Fibroblast of lung (primary cell): ENCODE measurements at regions not wholly inside any gene's neighbourhood (a gene's known extent, or its start where the extent isn't known, plus 50 kb on each side); places are given as distances from the start of the nearest gene placed in this dataset.

Experiments
- EZH2 ChIP-seq: IDR thresholded peaks from 2 replicates; pipeline ENCODE4 v1.5.1; 2012; ENCODE audit warnings: low read length, control low read depth, mild to moderate bottlenecking; ENCODE audit errors: missing control alignments
- TF ChIP-seq, protein P1 (sequence below), 2 donors: IDR thresholded peaks in 1 of 2; conservative IDR thresholded peaks in 1 of 2; 1 replicate in 1 of 2; 2 replicates in 1 of 2; pipeline ENCODE4 v1.5.1; 2011 to 2012; ENCODE audit warnings: low read length in 2 of 2, control low read depth in 1 of 2, inconsistent platforms in 1 of 2, low read depth in 1 of 2, mild to moderate bottlenecking in 1 of 2

DNA sequence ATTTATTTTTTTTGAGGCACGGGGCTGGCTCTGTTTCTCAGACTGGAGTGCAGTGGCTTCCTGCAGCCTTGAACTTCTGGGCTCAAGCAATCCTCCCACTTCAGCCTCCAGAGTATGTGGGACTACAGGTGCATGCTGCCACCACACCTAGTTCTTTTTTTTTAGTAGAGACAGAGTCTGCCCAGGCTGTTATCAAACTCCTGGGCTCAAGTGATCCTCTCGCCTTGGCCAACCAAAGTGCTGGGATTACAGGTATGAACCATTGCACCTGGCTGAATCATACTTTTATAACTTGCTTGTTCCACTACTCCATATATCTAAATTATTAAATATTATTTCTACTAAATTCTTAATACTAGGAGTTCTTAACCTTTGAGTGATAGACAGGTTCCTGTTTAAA, 111.6 kb downstream of the BTG1 start:
- TF ChIP-seq, protein P1, sequence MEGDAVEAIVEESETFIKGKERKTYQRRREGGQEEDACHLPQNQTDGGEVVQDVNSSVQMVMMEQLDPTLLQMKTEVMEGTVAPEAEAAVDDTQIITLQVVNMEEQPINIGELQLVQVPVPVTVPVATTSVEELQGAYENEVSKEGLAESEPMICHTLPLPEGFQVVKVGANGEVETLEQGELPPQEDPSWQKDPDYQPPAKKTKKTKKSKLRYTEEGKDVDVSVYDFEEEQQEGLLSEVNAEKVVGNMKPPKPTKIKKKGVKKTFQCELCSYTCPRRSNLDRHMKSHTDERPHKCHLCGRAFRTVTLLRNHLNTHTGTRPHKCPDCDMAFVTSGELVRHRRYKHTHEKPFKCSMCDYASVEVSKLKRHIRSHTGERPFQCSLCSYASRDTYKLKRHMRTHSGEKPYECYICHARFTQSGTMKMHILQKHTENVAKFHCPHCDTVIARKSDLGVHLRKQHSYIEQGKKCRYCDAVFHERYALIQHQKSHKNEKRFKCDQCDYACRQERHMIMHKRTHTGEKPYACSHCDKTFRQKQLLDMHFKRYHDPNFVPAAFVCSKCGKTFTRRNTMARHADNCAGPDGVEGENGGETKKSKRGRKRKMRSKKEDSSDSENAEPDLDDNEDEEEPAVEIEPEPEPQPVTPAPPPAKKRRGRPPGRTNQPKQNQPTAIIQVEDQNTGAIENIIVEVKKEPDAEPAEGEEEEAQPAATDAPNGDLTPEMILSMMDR (conservative IDR thresholded peaks at IDR 0.05 in 1 of 2, IDR thresholded peaks at IDR 0.05 in 1 of 2; ENCODE audit: low read depth in 1 of 2, low read length in 2 of 2): no peak
- no peak for TF ChIP-seq EZH2
